GM12872 (cell line): ENCODE measurements at regions not wholly inside any gene's neighbourhood (a gene's known extent, or its start where the extent isn't known, plus 50 kb on each side); places are given as distances from the start of the nearest gene placed in this dataset.

ENCODE experiments used
- CTCF ChIP-seq: IDR thresholded peaks from 3 replicates; pipeline ENCODE4 v1.5.1; 2011; ENCODE audit warnings: low read depth, mild to moderate bottlenecking, low read length, moderate library complexity; ENCODE audit not compliant: insufficient read depth

GRCh38 chr20:6407163-6407562 is 284.3 kb upstream of the FERMT1 start:
- no peak for TF ChIP-seq CTCF

GRCh38 chr20:6401893-6402557 is 279.2 kb upstream of the FERMT1 start:
- TF ChIP-seq CTCF, result no peak

- no peak for TF ChIP-seq CTCF
These were observed 274.3 kb upstream of the FERMT1 start for GRCh38 chr20:6397115-6397514.

GRCh38 chr20:6395695-6396094 is 272.9 kb upstream of the FERMT1 start:
- TF ChIP-seq CTCF, result no peak

GRCh38 chr20:6388671-6389197 is 265.9 kb upstream of the FERMT1 start:
- TF ChIP-seq CTCF, result no peak

GRCh38 chr20:6384956-6385486 is 262.2 kb upstream of the FERMT1 start:
- no peak for TF ChIP-seq CTCF

- TF ChIP-seq CTCF, result no peak
These were observed 261.6 kb upstream of the FERMT1 start for GRCh38 chr20:6384380-6384779.
